Fibroblast of skin of abdomen (primary cell): ENCODE measurements at regions not wholly inside any gene's neighbourhood (a gene's known extent, or its start where the extent isn't known, plus 50 kb on each side); places are given as distances from the start of the nearest gene placed in this dataset.

Source experiments
- DNase-seq: peaks from one replicate; pipeline ENCODE4 v3.0.0-alpha.2; 2013

- no peak for DNase-seq
These were observed 70.2 kb upstream of the GATA5 start for GRCh38 chr20:62545901-62546525.

GRCh38 chr20:62546606-62547005 is 70.8 kb upstream of the GATA5 start:
- DNase-seq, result no peak

- no peak for DNase-seq
These were observed 71.6 kb upstream of the GATA5 start for GRCh38 chr20:62547364-62547763.

GRCh38 chr20:62548471-62548870 is 72.7 kb upstream of the GATA5 start:
- no peak for DNase-seq

- DNase-seq, result no peak
These were observed 73.2 kb upstream of the GATA5 start for GRCh38 chr20:62549029-62549428.

- no peak for DNase-seq
These were observed 73.8 kb upstream of the GATA5 start for GRCh38 chr20:62549499-62550086.

- DNase-seq, result no peak
These were observed 74.4 kb upstream of the GATA5 start for GRCh38 chr20:62550087-62550632.

GRCh38 chr20:62551407-62552323 is 75.9 kb upstream of the GATA5 start:
- DNase-seq, result no peak

- DNase-seq, result no peak
These were observed 76.8 kb upstream of the GATA5 start for GRCh38 chr20:62552613-62553012.

- DNase-seq, result no peak
These were observed 77.5 kb upstream of the GATA5 start for GRCh38 chr20:62553136-62553837.

GRCh38 chr20:62553838-62554161 is 78.0 kb upstream of the GATA5 start:
- DNase-seq, result no peak

- no peak for DNase-seq
These were observed 78.6 kb upstream of the GATA5 start for GRCh38 chr20:62554214-62554897.

- DNase-seq, result no peak
These were observed 79.3 kb upstream of the GATA5 start for GRCh38 chr20:62554898-62555641.

GRCh38 chr20:62555642-62556420 is 80.0 kb upstream of the GATA5 start:
- DNase-seq, result no peak

GRCh38 chr20:62557462-62557861 is 81.7 kb upstream of the GATA5 start:
- DNase-seq, result no peak

GRCh38 chr20:62557999-62558408 is 82.2 kb upstream of the GATA5 start:
- DNase-seq, result no peak

- no peak for DNase-seq
These were observed 83.0 kb upstream of the GATA5 start for GRCh38 chr20:62558779-62559178.

GRCh38 chr20:62560162-62560561 is 82.1 kb upstream of the SLCO4A1 start:
- no peak for DNase-seq

- DNase-seq, result no peak
These were observed 81.1 kb upstream of the SLCO4A1 start for GRCh38 chr20:62561182-62561581.

GRCh38 chr20:62561948-62562347 is 80.4 kb upstream of the SLCO4A1 start:
- no peak for DNase-seq

- DNase-seq, result no peak
These were observed 79.5 kb upstream of the SLCO4A1 start for GRCh38 chr20:62562831-62563230.
